GM18499 (cell line): ENCODE measurements at regions not wholly inside any gene's neighbourhood (a gene's known extent, or its start where the extent isn't known, plus 50 kb on each side); places are given as distances from the start of the nearest gene placed in this dataset.

Experiments used
- ATAC-seq: cut with Tn5 transposase; IDR thresholded peaks from one replicate; pipeline ENCODE4 v1.9.1; 2021; ENCODE audit warnings: moderate number of reproducible peaks; ENCODE audit not compliant: insufficient read depth, unreplicated experiment

DNA sequence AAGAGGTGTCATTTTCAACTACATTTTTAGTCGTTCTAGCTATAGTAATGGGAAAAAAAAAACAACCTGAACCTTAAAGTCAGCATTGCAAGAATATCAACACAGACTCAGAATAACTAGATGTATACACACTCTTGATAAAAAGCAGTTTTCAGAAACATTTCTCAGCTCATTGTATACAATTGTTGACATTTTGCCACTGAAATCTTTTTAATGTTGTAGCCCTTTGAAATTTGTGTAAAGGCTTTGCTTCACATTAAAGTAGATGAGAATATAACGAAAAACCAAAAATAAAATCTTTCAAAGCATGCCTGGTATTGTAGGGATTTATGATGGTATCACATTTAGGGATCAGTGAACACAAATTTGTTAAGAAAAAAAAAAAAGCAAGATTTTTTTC lies 87.2 kb upstream of the SLC10A2 start:
- no peak for ATAC-seq

- no peak for ATAC-seq
Measured at GRCh38 chr13:103147961-103148360, 81.7 kb upstream of the SLC10A2 start.

GRCh38 chr13:103145442-103145841 lies 79.2 kb upstream of the SLC10A2 start:
- no peak for ATAC-seq

- ATAC-seq: no peak
Measured at GRCh38 chr13:103143432-103143831, 77.2 kb upstream of the SLC10A2 start.

DNA sequence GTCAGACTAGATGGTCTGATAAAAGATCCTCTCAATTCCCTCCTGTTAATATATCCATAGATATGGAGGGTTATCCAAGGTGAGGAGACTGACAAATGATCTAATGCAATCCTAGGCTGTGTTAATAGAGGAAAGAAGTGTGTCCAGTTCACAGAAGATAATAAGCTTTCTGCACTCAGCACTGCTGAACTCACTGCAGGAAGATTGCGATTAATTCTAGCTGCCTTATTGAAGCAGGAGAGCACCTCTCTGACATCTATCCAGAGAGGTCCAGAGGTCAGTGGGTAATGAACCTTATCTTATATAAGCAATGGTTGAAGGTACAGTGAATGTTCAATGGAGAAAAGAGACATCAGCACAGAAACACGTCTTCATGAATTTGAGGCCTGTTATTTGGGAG lies 75.9 kb upstream of the SLC10A2 start:
- ATAC-seq: no peak

- peak; percentile 86 for ATAC-seq
Measured at GRCh38 chr13:103140001-103140671, 73.9 kb upstream of the SLC10A2 start.

- ATAC-seq: no peak
Measured at GRCh38 chr13:103134271-103134670, 68.1 kb upstream of the SLC10A2 start.

DNA sequence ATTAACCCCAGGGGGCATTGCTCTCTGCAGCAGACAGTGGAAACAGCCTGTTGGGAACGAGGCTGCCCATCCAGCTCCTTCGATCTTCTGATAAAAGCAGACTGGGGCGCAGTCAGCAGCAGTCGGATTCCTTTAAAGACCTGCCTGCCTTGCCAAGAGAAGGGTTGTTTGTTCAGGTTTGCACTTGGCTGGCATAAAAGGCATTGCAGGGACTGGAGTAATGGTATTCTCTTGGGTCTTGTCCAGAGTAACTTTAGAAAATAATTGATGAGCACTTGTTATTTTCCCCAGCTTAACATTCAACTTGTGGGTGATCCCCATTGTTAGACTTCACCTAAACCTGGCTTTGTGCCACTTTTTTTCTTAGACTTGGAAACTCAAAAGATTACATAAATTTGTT lies 67.3 kb upstream of the SLC10A2 start:
- ATAC-seq: no peak

DNA sequence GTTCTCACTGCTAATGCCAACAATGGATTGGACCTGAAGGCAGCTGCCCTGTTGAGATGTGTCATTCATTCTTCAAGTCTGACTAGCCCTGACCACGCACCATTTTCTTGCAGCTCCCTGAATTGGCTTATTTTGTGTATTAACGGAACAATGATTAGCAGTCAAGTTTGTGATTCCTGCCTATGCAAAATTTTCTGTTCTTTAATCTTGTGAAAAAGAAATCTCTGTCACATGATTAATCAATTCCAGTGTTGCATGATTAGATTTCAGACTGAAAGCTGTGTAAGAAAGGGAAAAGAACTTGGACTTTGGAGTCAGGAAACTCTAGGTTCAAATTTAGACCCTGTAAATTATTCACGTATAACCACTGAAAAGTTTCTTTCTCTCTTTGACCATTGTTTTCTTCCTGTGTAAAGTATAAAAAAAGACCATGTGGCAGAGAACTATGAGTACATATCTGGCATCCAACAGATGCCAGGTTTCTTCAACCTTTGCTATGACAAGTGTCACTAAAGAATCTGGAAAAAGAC lies 64.5 kb upstream of the SLC10A2 start:
- peak; percentile 55 for ATAC-seq

- ATAC-seq: no peak
Measured at GRCh38 chr13:103130146-103130545, 63.9 kb upstream of the SLC10A2 start.
